Stimulated activated naive B cell treated with anti-CD40 and anti-IgM and Interleukin-4, amounts not matched to agents 10 μg/mL and 1 μg/mL and 100 μg/mL, for 72 hours (primary cell): ENCODE measurements at regions not wholly inside any gene's neighbourhood (a gene's known extent, or its start where the extent isn't known, plus 50 kb on each side); places are given as distances from the start of the nearest gene placed in this dataset.

Experiments
- ATAC-seq, 2 donors: fragments of 150-1000 bp; cut with Tn5 transposase; replicated peaks; 2 replicates each; pipeline ENCODE4 v1.10.0; 2021; ENCODE audit warnings: moderate library complexity in 1 of 2
- DNase-seq: peaks from one replicate; pipeline ENCODE4 v3.0.0; 2021
- H3K27ac Mint-ChIP-seq: one replicate; pipeline ENCODE4 v1.8.0; 2022; ENCODE audit warnings: mild to moderate bottlenecking, mixed read lengths
- H3K27me3 Mint-ChIP-seq, 2 donors: one replicate each; pipeline ENCODE4 v1.8.0; 2022; ENCODE audit warnings: mixed read lengths in 2 of 2
- H3K36me3 Mint-ChIP-seq, 2 donors: one replicate each; pipeline ENCODE4 v1.8.0; 2022; ENCODE audit warnings: mixed read lengths in 2 of 2, mild to moderate bottlenecking in 1 of 2
- H3K4me1 Mint-ChIP-seq, 2 donors: one replicate each; pipeline ENCODE4 v1.8.0; 2022; ENCODE audit warnings: mixed read lengths in 2 of 2, mild to moderate bottlenecking in 1 of 2
- H3K4me3 Mint-ChIP-seq, 2 donors: one replicate each; pipeline ENCODE4 v1.8.0; 2022; ENCODE audit warnings: mild to moderate bottlenecking in 2 of 2, mixed read lengths in 2 of 2, moderate library complexity in 1 of 2
- H3K9me3 Mint-ChIP-seq, 2 donors: one replicate each; pipeline ENCODE4 v1.8.0; 2022; ENCODE audit warnings: mixed read lengths in 2 of 2, mild to moderate bottlenecking in 1 of 2

DNA sequence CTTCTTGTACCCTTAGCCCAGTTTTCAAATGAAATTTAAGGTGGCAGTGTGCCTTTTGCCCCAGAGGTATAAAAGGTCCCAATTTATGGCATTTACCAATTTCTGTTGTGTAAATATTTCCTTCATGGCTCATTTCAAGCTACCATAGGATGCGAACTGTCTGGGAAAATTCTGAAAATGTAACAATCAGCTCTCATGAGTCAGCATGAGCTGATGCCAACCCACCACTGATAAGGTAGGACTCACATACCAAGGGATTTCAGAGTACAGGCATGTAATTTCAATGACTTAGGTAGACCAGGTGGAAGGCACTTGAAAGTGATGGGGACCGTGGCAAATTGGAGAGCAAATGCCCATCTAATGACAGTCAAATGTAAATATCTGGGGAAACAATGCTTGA, 169.5 kb downstream of the TTC8 start:
- peaks cover 31% of the 10 kb centered on the region in 2 donors for H3K27me3 Mint-ChIP-seq
- no peaks in the 10 kb centered on the region for H3K4me1 Mint-ChIP-seq
- H3K36me3 Mint-ChIP-seq = no peaks in the 10 kb centered on the region
- H3K9me3 Mint-ChIP-seq = peaks cover 3% of the 10 kb centered on the region in 2 donors
- H3K4me3 Mint-ChIP-seq = no peak overlapping the region
- H3K27ac Mint-ChIP-seq = no peak overlapping the region
- ATAC-seq (no peak), DNase-seq (no peak)

DNA sequence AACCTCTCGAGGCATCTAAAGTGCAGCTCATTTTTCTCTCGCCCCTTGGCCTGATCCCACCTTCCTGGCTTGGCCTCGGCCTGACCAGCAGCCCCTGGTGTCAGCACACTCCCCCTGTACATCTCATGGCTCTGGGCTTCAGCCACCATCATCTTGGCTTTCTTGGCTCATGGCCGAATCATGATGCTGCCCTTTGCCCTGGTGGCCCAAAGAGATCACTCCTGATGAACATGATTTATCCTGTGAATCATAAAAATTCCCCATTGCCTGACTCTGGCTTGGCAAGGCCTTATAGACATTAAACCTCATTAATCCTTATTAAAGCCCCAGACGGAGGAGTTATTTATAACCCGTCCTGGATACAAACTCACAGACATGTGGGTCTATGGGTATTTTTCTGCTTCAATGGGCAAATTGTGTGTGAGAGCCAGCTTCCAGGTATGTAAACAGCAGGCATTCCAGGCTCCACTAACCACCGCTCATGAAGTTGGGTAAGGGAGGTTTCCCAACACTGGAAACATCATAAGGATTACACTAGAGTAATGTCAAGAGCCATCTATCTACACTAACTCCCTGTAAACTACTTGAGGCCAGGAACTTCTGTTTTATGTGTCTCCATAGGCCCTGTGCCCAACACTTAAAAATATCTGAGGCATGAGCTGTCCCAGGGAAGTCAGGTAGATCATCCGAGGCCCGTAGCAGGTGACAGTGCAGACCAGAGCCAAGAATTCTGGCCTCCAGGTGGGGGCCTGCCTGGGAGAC, 171.2 kb downstream of the TTC8 start:
- Mint-ChIP-seq H3K4me3 (no peak overlapping the region), H3K27ac (no peak overlapping the region), H3K36me3 (no peaks in the 10 kb centered on the region), H3K9me3 (peaks cover 3% of the 10 kb centered on the region in 2 donors), H3K27me3 (peaks cover 31 to 32% of the 10 kb centered on the region in 2 donors), H3K4me1 (no peaks in the 10 kb centered on the region)
- DNase-seq (no peak), ATAC-seq (no peak)

DNA sequence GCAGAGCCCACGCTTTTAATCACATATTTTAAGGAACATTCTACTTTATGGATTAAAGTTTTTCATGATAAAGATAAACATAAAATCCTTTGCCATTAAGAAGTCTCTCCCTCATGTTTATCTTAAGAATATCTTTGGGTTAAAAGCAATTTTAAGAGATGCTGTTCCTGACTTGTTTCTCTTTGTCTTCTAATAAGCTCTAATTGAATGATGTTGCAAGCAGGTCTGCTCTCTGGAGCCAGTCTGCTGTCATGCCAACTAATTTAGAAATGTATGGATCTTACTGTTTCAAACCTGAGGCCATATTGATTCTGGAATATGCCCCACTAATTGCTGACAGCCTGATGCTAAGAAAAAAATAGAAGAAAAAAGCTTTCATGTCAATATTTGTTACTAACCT, 173.6 kb downstream of the TTC8 start:
- Mint-ChIP-seq H3K4me3 (no peak overlapping the region), H3K9me3 (peaks cover 0 to 1% of the 10 kb centered on the region in 2 donors), H3K27me3 (peaks cover 22 to 24% of the 10 kb centered on the region in 2 donors), H3K4me1 (no peaks in the 10 kb centered on the region), H3K36me3 (no peaks in the 10 kb centered on the region), H3K27ac (no peak overlapping the region)
- ATAC-seq (no peak), DNase-seq (no peak)

DNA sequence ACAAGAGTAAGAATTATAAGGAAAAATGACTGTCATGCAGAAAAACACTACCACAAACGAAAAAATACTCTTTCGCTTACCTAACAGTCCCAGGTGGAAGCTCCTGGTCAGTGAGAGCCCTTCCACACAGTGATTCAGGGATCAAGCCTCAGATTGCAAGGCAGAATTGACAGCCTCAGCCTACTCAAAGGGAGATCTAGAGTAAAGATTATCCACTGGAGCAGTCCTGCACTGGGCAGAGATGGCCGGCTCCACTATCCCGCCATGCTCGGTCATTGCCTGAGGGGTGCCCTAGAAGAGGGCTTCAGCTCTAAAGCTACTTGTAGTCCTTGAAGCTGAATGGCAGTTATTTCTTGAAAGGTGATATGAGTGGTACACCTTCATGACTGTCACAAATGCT, 174.7 kb downstream of the TTC8 start:
- H3K27ac Mint-ChIP-seq = no peak overlapping the region
- peaks cover 0 to 1% of the 10 kb centered on the region in 2 donors for H3K9me3 Mint-ChIP-seq
- no peaks in the 10 kb centered on the region for H3K36me3 Mint-ChIP-seq
- ATAC-seq (no peak), DNase-seq (no peak)
- H3K4me3 Mint-ChIP-seq = no peak overlapping the region
- H3K27me3 Mint-ChIP-seq = peaks cover 22 to 23% of the 10 kb centered on the region in 2 donors
- no peaks in the 10 kb centered on the region for H3K4me1 Mint-ChIP-seq

DNA sequence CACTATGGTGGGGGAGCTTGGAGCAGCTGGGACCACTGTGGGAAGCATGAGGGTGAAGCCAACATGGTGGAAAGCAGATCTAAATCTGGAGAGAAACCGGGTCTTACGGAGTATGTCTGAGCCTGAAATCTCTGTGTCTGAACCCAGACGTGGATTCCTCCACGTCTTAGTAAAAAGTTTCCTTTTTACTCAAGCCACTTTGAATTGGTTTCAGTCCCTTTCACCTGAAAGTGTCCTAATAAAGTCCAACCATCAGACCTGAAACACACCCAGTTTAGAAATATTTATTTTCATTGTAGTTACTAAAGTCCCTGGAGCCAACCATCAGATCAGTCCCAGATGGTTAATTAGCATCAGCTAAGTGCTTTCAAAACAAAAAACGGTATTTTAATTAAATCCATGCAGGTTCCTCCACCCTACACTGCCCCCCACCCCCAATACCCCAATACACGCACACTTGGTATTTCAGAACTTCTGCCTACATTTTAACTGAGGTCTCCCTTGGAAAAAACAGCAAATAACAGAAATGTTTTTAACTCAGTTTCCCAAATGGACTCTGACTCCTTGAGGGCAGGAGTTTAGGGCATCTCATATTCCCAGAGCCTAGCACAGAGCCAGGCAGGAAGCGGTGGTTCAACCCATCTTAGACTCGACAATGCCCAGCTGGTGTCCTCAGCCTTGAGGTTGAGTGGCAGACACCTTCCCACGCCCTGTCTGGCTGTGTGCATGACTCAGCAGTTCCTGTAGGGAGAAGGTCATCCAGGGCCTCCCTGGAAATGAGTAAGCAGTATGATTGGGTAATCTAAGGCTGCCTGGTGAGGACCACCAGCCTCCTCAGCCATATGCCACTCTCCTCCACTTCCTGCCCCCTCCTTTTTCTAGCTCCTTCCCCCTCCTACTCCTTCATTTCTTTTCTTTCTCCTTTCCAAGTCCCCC, 175.8 kb downstream of the TTC8 start:
- Mint-ChIP-seq H3K4me1 (no peaks in the 10 kb centered on the region), H3K27ac (no peak overlapping the region), H3K36me3 (no peaks in the 10 kb centered on the region), H3K4me3 (no peak overlapping the region), H3K9me3 (peaks cover 3% of the 10 kb centered on the region in 2 donors), H3K27me3 (peaks cover 20 to 22% of the 10 kb centered on the region in 2 donors)
- peak; percentile 66 to 67 for ATAC-seq
- no peak for DNase-seq

DNA sequence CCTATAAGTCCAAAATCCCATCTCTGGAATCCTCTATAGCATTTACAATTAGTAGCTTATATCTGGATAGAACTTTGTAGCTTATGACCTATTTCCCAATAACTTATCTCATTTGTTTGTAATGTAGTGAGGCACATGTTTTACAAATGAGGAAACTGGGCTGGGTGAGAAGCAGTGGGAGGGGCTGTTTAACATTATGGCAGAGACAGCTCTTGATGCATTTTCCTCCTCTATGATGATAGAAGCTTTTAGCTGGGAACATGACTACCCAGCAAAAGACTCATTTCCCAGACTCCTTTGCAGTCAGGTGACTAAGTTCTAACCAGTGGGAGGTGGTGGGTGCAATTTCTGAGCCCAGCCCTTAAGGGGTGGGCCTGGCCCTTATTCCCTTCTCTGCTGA, 179.7 kb downstream of the TTC8 start:
- H3K27me3 Mint-ChIP-seq = peaks cover 15 to 16% of the 10 kb centered on the region in 2 donors
- no peak for ATAC-seq
- no peak overlapping the region for H3K27ac Mint-ChIP-seq
- H3K9me3 Mint-ChIP-seq = peaks cover 3% of the 10 kb centered on the region in 2 donors
- H3K36me3 Mint-ChIP-seq = no peaks in the 10 kb centered on the region
- no peak overlapping the region for H3K4me3 Mint-ChIP-seq
- no peaks in the 10 kb centered on the region for H3K4me1 Mint-ChIP-seq
- no peak for DNase-seq

DNA sequence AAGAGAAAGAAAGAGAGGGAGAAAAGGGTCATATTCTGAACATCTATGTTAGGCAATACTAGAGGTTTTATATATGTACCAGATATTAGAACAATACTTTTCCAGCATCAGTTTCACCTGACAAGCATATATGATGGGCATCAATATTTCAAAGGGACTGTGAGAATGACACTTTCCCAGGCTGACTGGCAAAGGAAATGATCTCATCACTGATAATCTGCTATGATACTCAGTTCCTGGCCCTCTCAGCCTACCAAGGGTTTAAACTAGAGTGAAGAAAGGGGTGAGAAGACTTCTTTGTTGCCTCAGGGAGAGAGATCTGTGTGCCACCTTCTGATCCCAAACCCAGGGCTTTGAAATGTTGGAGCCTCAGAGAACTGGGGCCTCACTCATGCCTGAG, 183.5 kb downstream of the TTC8 start:
- Mint-ChIP-seq H3K36me3 (no peaks in the 10 kb centered on the region), H3K4me3 (no peak overlapping the region), H3K27ac (no peak overlapping the region), H3K9me3 (peaks cover 1 to 3% of the 10 kb centered on the region in 2 donors), H3K4me1 (no peaks in the 10 kb centered on the region), H3K27me3 (peaks cover 7 to 11% of the 10 kb centered on the region in 2 donors)
- DNase-seq (no peak), ATAC-seq (no peak)

DNA sequence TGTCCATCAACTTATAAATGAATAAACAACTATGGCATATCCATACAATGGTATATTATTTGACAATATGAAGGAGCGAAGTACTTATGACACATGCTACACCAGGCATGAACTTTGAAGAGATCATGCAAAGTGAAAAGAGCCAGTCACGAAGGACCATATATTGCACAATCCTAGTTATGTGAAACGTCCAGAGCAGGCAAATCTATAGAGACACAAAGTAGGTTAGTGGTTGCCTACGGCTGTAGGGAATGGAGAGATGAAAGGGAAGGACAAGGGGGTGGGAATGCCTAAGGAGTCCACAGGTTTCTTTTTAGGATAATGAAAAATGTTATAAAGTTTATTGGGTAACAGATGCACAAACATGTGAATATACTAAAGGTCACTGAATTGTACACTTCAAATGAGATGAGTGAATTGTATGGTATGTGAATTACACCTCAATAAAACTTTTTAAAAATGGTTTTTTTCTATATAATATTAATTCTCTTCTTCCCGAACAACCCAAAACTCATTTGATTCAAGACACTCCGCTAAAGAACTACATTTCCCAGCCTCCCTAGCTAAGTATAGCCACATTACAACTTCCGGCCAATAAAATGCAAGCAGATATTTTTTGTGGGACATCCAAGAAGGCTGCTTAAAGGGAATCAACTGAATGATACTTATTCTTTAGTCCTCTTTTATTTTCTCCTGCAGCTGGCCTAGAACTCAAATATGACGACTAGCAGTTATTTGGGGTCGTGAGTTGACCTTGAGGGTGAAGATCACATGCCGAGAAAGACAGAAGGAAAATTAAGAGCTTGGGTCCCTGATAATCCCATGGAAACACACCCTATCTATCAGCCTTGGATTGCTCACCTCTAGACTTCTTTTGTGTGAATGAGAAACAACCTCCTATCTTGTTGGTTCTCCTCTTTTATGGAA, 187.2 kb downstream of the TTC8 start:
- H3K4me3 Mint-ChIP-seq = no peak overlapping the region
- H3K27ac Mint-ChIP-seq = no peak overlapping the region
- peaks cover 0 to 15% of the 10 kb centered on the region in 2 donors for H3K27me3 Mint-ChIP-seq
- no peak for ATAC-seq
- H3K36me3 Mint-ChIP-seq = no peaks in the 10 kb centered on the region
- peaks cover 0 to 3% of the 10 kb centered on the region in 2 donors for H3K4me1 Mint-ChIP-seq
- H3K9me3 Mint-ChIP-seq = no peaks in the 10 kb centered on the region
- no peak for DNase-seq

DNA sequence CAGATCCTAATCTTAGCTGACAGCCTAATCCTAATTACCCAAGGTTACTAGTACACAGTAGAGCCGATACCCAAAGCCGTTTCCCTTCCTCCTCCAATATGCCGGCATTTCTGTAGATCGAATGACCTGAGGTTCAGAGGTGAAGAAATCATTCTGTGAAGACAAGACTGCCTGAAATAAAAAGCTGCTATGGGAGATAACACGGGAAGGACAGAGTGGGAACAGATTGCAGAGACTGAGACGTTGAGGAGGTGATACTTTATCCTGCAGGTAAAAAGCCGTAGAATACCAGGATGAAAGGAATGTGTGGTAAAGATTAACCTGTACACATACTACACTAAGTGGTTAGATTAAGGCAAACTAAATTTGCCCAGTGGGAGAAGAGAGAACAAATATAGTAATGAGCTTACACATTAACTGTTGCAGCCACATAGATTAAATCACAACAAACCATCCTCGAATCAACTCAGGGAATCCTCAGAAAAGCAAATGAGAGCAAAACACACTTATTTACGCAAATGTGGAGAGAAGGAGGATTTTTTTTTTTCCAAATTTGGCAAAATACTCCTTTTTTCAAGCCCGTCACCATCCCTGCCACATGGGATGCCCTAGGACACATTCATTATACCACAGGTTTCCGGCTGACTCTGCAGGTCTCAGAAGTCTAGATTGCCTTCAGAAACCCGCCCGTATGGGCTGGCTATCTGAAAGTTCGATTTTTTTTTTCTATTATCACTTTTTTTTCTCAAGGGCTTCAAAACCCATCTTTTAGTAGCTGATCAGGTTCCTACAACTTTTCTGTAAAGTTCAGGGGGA, 188.0 kb downstream of the TTC8 start:
- Mint-ChIP-seq H3K27ac (no peak overlapping the region), H3K27me3 (peaks cover 0 to 21% of the 10 kb centered on the region in 2 donors), H3K36me3 (no peaks in the 10 kb centered on the region), H3K4me3 (no peak overlapping the region), H3K9me3 (no peaks in the 10 kb centered on the region), H3K4me1 (peaks cover 0 to 3% of the 10 kb centered on the region in 2 donors)
- no peak for DNase-seq
- ATAC-seq = no peak

DNA sequence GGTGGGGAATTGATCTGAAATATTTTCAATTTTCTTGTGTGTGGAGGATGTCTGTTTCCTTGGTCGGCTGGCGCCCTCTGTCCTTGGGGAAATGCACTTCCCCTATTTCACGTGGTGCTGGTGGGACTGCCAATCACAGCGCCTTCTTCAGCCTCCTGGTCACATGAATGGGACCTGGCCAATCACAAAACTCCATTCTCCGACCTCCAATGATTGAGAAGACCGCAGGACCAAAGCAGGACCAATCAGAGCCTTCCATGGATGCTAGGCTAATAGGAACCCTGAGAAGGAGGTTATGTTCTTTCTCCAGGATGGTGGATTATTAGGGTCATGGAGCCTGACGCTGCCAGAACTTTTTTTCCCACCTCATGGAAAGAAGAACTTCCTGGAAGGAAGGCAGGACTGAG, 188.7 kb downstream of the TTC8 start:
- Mint-ChIP-seq H3K9me3 (no peaks in the 10 kb centered on the region), H3K27ac (no peak overlapping the region), H3K4me1 (peaks cover 0 to 3% of the 10 kb centered on the region in 2 donors), H3K4me3 (no peak overlapping the region), H3K36me3 (no peaks in the 10 kb centered on the region), H3K27me3 (peaks cover 0 to 21% of the 10 kb centered on the region in 2 donors)
- ATAC-seq = peak; percentile 42 to 45
- no peak for DNase-seq

DNA sequence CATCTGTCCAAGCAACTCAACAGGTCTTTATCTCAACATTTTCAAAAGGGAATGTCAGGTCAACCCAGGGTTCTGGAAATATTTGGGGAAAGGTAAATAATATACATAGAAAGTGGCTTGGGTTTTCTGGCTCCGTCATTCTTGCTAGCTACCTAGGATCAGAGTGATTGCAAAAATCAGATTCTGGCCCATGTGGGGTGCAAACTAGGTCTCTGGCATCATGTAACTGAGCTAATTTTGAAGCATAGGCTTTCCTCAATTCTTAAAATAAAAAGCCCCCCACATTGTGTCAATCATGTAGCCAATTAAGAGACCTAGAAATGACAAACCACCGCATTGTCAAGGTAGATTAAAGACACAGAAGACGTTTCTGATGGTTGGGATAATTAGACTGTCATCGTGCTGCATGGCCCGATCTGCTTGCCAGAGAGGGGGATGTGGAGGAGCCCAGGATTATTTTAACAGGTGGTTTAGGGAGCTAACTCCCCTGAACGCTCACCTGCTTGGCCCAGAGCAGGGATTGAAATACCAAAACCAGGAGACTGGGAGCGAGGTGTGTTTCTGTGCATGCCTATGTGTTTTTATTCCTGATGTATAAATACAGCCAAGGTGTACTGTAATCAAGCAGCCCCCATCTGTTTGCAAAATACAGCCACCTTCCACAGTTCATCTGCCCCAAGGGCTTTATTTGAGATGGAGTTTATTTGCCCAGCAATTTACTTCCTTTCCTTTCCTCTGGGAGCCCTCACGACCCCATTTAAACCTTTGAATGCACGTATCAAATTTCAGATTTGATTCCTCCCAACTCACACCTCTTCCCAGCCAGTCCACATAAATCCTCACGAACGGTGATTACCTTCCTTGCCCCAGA, 189.5 kb downstream of the TTC8 start:
- H3K9me3 Mint-ChIP-seq = no peaks in the 10 kb centered on the region
- ATAC-seq (no peak), DNase-seq (no peak)
- H3K36me3 Mint-ChIP-seq = no peaks in the 10 kb centered on the region
- H3K27ac Mint-ChIP-seq = no peak overlapping the region
- H3K4me3 Mint-ChIP-seq = no peak overlapping the region
- H3K27me3 Mint-ChIP-seq = peaks cover 0 to 15% of the 10 kb centered on the region in 2 donors
- H3K4me1 Mint-ChIP-seq = peaks cover 0 to 3% of the 10 kb centered on the region in 2 donors

DNA sequence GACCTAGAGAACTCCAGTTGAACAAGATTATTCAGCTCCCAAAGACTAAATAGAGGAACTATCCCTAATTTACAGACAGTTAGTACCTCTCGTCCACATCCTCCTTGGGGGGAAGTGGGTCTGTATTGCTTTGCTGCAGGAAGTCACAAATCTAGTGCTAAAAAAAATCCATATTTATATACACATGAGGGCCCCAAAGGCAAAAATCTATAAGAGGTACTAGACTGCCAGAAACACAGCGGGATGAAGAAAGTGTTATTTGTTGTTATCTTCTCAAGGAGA, 190.1 kb downstream of the TTC8 start:
- ATAC-seq (no peak), DNase-seq (no peak)
- H3K4me1 Mint-ChIP-seq = peaks cover 0 to 3% of the 10 kb centered on the region in 2 donors
- H3K27ac Mint-ChIP-seq = no peak overlapping the region
- peaks cover 0 to 14% of the 10 kb centered on the region in 2 donors for H3K27me3 Mint-ChIP-seq
- no peak overlapping the region for H3K4me3 Mint-ChIP-seq
- H3K36me3 Mint-ChIP-seq = no peaks in the 10 kb centered on the region
- H3K9me3 Mint-ChIP-seq = no peaks in the 10 kb centered on the region

DNA sequence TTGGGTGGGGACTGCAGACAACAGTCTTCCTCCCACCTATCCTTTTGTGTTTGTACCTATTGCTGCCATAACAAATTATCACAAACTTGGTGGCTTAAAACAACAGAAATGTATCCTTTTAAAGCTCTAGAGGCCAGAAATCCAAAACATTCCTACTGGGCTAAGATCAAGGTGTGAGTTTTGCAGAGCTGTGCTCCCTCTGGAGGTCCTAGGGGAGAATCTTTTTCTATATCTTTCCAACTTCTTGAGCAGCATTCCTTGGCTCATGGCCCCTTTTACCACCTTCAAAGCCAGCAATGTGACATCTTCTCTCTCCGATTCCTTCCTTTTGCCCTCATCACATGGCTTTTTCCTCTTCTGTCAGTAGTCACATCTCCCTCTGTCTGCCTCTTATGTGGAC, 190.6 kb downstream of the TTC8 start:
- Mint-ChIP-seq H3K9me3 (no peaks in the 10 kb centered on the region), H3K36me3 (no peaks in the 10 kb centered on the region), H3K4me3 (no peak overlapping the region), H3K4me1 (peaks cover 0 to 3% of the 10 kb centered on the region in 2 donors), H3K27ac (no peak overlapping the region), H3K27me3 (peaks cover 0 to 14% of the 10 kb centered on the region in 2 donors)
- no peak for DNase-seq
- ATAC-seq = no peak
